ENCODE measurements at regions not wholly inside any gene's neighbourhood (a gene's known extent, or its start where the extent isn't known, plus 50 kb on each side); places are given as distances from the start of the nearest gene placed in this dataset.

GRCh38 chr11:22497474-22497873 is 128.1 kb downstream of the FANCF start (continued):
- TF ChIP-seq SUPT5H (IDR thresholded peaks at IDR 0.05) (no peak), RREB1 (CRISPR knock-in tag; IDR thresholded peaks at IDR 0.05) (no peak), GMEB1 (CRISPR knock-in tag; IDR thresholded peaks at IDR 0.05) (no peak), TAL1 (IDR thresholded peaks at IDR 0.05) (no peak)
